ENCODE measurements at regions not wholly inside any gene's neighbourhood (a gene's known extent, or its start where the extent isn't known, plus 50 kb on each side); places are given as distances from the start of the nearest gene placed in this dataset.

GRCh38 chr1:218205721-218206120 is 79.4 kb upstream of the RRP15 start:
- TF ChIP-seq POLR2AphosphoS5 (IDR thresholded peaks at IDR 0.05) (no peak), CTCF (IDR thresholded peaks at IDR 0.05) (no peak), EP300 (IDR thresholded peaks at IDR 0.05) (no peak)

Measured in esophagus muscularis mucosa (tissue), 4 donors.